ENCODE measurements at regions not wholly inside any gene's neighbourhood (a gene's known extent, or its start where the extent isn't known, plus 50 kb on each side); places are given as distances from the start of the nearest gene placed in this dataset.

DNA sequence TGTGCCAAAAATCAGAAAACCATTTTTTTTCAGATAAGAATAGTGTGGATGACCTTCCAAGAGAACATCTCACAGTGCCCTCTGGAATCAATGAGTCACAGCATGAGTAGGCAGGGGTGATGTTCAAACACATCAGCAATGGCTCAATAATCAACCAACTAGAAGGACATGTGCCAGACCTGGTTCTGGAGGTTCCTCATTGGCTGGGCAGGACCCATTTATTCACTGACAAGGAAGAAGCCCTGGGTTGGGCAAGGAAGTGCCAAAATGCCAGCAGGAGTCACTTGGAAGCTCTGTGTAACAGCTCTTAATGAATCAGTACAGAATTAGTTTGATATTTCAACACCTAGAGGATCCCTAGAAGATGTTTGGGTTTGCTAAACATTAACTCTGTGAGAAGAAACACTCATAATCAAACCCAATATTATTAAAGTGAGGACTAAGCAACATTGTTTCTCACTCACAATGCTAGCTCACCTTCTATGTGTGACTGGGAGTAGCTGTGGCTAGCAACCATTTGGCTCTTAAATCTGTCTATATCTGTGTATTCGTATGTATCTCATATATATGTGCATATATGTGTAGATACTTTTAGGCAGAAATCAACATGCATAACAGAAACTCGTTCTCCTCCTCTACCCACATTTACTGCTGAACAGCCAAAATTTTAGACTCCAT, 72.3 kb upstream of the APBB1IP start:
- TF ChIP-seq, protein P1, sequence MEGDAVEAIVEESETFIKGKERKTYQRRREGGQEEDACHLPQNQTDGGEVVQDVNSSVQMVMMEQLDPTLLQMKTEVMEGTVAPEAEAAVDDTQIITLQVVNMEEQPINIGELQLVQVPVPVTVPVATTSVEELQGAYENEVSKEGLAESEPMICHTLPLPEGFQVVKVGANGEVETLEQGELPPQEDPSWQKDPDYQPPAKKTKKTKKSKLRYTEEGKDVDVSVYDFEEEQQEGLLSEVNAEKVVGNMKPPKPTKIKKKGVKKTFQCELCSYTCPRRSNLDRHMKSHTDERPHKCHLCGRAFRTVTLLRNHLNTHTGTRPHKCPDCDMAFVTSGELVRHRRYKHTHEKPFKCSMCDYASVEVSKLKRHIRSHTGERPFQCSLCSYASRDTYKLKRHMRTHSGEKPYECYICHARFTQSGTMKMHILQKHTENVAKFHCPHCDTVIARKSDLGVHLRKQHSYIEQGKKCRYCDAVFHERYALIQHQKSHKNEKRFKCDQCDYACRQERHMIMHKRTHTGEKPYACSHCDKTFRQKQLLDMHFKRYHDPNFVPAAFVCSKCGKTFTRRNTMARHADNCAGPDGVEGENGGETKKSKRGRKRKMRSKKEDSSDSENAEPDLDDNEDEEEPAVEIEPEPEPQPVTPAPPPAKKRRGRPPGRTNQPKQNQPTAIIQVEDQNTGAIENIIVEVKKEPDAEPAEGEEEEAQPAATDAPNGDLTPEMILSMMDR (IDR thresholded peaks at IDR 0.05): no peak
- TF ChIP-seq POLR2A (IDR thresholded peaks at IDR 0.05): no peak
